SK-N-SH treated with all-trans-retinoic acid at 6 μM for 48 hours (cell line): ENCODE measurements at regions not wholly inside any gene's neighbourhood (a gene's known extent, or its start where the extent isn't known, plus 50 kb on each side); places are given as distances from the start of the nearest gene placed in this dataset.

Experiments used
- SNAI2 ChIP-seq: fragments of 250-450 bp; sonication (Bioruptor Pico); IDR thresholded peaks from 2 replicates; pipeline ENCODE4 v1.5.0; 2020; ENCODE audit warnings: mild to moderate bottlenecking, moderate library complexity
- TCF4 ChIP-seq: fragments of 250-450 bp; sonication (Bioruptor Pico); IDR thresholded peaks from 2 replicates; pipeline ENCODE4 v1.8.0; 2021; ENCODE audit warnings: mild to moderate bottlenecking, moderate library complexity, borderline replicate concordance

DNA sequence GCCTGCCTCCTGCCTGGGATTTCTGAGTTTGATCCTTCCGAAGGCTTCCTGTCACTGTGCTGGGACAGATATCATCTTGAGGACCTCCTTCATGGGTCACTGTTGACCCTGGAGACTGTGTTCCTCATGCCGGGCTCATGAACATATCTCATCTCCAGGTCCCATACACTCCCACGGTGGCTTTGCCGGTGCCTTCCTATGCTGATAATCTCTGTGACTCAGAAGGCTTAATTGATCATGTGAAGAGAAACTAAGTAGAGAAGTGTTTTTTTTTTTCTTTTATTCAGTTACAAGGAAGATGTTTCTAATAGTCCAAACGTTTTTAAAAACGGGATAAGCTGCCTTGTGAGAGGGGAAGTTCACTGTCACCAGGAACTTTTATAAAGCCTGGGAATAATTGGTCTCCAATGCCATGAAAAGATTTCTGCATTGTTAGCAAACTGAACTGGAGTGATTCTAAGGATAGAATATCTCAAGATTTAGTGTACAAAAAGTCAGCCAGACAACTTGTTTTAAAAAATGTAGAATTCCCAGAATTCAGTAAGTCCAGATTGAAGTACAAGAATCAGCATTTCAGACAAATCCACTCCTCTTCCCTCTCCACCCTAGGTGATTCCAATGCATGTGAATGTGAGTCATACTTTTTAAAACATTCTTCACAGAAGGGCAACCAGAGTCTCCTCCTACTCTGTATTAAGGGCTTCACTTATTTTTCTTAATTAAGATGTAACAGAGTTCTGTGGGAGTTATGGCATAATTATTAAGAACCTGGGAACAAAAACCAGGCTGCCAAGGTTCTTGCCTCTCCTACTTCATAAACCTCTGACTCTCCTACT is 139.8 kb upstream of the LGR5 start:
- TF ChIP-seq TCF4 (CRISPR knock-in tag) (no peak), SNAI2 (CRISPR knock-in tag) (no peak)
